GM21619 (cell line): ENCODE measurements at regions not wholly inside any gene's neighbourhood (a gene's known extent, or its start where the extent isn't known, plus 50 kb on each side); places are given as distances from the start of the nearest gene placed in this dataset.

Experiments used
- ATAC-seq: cut with Tn5 transposase; IDR thresholded peaks from one replicate; pipeline ENCODE4 v1.9.1; 2021; ENCODE audit not compliant: unreplicated experiment

GRCh38 chr2:29974086-29974485, 52.7 kb upstream of the ALK start:
- no peak for ATAC-seq

- no peak for ATAC-seq
These were observed 55.9 kb upstream of the ALK start for GRCh38 chr2:29977284-29977683.

GRCh38 chr2:29981402-29981801, 60.0 kb upstream of the ALK start:
- no peak for ATAC-seq

- ATAC-seq: no peak
These were observed 61.9 kb upstream of the ALK start for GRCh38 chr2:29983308-29983707.

GRCh38 chr2:29987146-29987545, 65.8 kb upstream of the ALK start:
- no peak for ATAC-seq

GRCh38 chr2:29990129-29990528, 68.7 kb upstream of the ALK start:
- ATAC-seq: no peak

- no peak for ATAC-seq
These were observed 69.7 kb upstream of the ALK start for GRCh38 chr2:29991086-29991485.

- ATAC-seq: no peak
These were observed 73.9 kb upstream of the ALK start for GRCh38 chr2:29995241-29995640.

- ATAC-seq: no peak
These were observed 81.7 kb upstream of the ALK start for GRCh38 chr2:30003128-30003527.

GRCh38 chr2:30022444-30023071, 101.2 kb upstream of the ALK start:
- ATAC-seq: peak; percentile 87

GRCh38 chr2:30024281-30024680, 102.9 kb upstream of the ALK start:
- no peak for ATAC-seq

GRCh38 chr2:30026091-30027055, 105.0 kb upstream of the ALK start:
- no peak for ATAC-seq

GRCh38 chr2:30029804-30030203, 108.4 kb upstream of the ALK start:
- no peak for ATAC-seq

GRCh38 chr2:30030361-30030760, 109.0 kb upstream of the ALK start:
- no peak for ATAC-seq

- no peak for ATAC-seq
These were observed 109.8 kb upstream of the ALK start for GRCh38 chr2:30031184-30031583.

GRCh38 chr2:30034052-30034775, 112.6 kb upstream of the YPEL5 start:
- ATAC-seq: no peak

GRCh38 chr2:30037016-30037415, 109.8 kb upstream of the YPEL5 start:
- ATAC-seq: no peak

- ATAC-seq: no peak
These were observed 108.4 kb upstream of the YPEL5 start for GRCh38 chr2:30038419-30038818.

- no peak for ATAC-seq
These were observed 107.7 kb upstream of the YPEL5 start for GRCh38 chr2:30039101-30039500.

GRCh38 chr2:30040147-30040546, 106.7 kb upstream of the YPEL5 start:
- ATAC-seq: no peak

GRCh38 chr2:30041884-30042283, 104.9 kb upstream of the YPEL5 start:
- no peak for ATAC-seq

- ATAC-seq: no peak
These were observed 100.4 kb upstream of the YPEL5 start for GRCh38 chr2:30046396-30046795.
